GM19043 (cell line): ENCODE measurements at regions not wholly inside any gene's neighbourhood (a gene's known extent, or its start where the extent isn't known, plus 50 kb on each side); places are given as distances from the start of the nearest gene placed in this dataset.
"Not testable (repeated sequence)": the region's sequence is repeated elsewhere in the genome, so short reads cannot be mapped to it uniquely, and the experiment has no call there.

Source experiments
- ATAC-seq: cut with Tn5 transposase; IDR thresholded peaks from one replicate; pipeline ENCODE4 v1.9.1; 2021; ENCODE audit warnings: low read depth; ENCODE audit not compliant: unreplicated experiment

- ATAC-seq = no peak
These were observed 123.3 kb downstream of the CCER1 start for GRCh38 chr12:90831712-90832111.

GRCh38 chr12:90829044-90829443 is 125.9 kb downstream of the CCER1 start:
- no peak for ATAC-seq

- no peak for ATAC-seq
These were observed 126.4 kb downstream of the CCER1 start for GRCh38 chr12:90828621-90829020.

GRCh38 chr12:90827567-90827966 is 127.4 kb downstream of the CCER1 start:
- no peak for ATAC-seq

GRCh38 chr12:90826036-90826435 is 128.9 kb downstream of the CCER1 start:
- ATAC-seq = no peak

GRCh38 chr12:90823859-90824258 is 131.1 kb downstream of the CCER1 start:
- ATAC-seq = no peak

- no peak for ATAC-seq
These were observed 135.3 kb downstream of the CCER1 start for GRCh38 chr12:90819709-90820108.

GRCh38 chr12:90816353-90817089 is 138.5 kb downstream of the CCER1 start:
- no peak for ATAC-seq

- ATAC-seq = no peak
These were observed 145.0 kb downstream of the CCER1 start for GRCh38 chr12:90809940-90810339.

GRCh38 chr12:90808568-90808967 is 146.4 kb downstream of the CCER1 start:
- no peak for ATAC-seq

GRCh38 chr12:90802727-90803126 is 152.2 kb downstream of the CCER1 start:
- no peak for ATAC-seq

GRCh38 chr12:90801776-90802175 is 153.2 kb downstream of the CCER1 start:
- no peak for ATAC-seq

GRCh38 chr12:90794212-90794611 is 160.8 kb downstream of the CCER1 start:
- ATAC-seq = no peak

GRCh38 chr12:90792718-90793117 is 162.3 kb downstream of the CCER1 start:
- ATAC-seq = not testable (repeated sequence)

- no peak for ATAC-seq
These were observed 163.5 kb downstream of the CCER1 start for GRCh38 chr12:90791445-90791844.

GRCh38 chr12:90790747-90791146 is 164.2 kb downstream of the CCER1 start:
- ATAC-seq = no peak

- no peak for ATAC-seq
These were observed 181.5 kb downstream of the CCER1 start for GRCh38 chr12:90773491-90773890.

GRCh38 chr12:90770861-90771260 is 184.1 kb downstream of the CCER1 start:
- no peak for ATAC-seq

GRCh38 chr12:90757957-90758356 is 197.0 kb downstream of the CCER1 start:
- no peak for ATAC-seq

- no peak for ATAC-seq
These were observed 209.8 kb downstream of the CCER1 start for GRCh38 chr12:90745211-90745610.

GRCh38 chr12:90741611-90742010 is 213.4 kb downstream of the CCER1 start:
- ATAC-seq = no peak

- ATAC-seq = no peak
These were observed 225.2 kb downstream of the CCER1 start for GRCh38 chr12:90729736-90730135.

GRCh38 chr12:90712671-90713070 is 242.3 kb downstream of the CCER1 start:
- ATAC-seq = no peak
